ENCODE measurements at regions not wholly inside any gene's neighbourhood (a gene's known extent, or its start where the extent isn't known, plus 50 kb on each side); places are given as distances from the start of the nearest gene placed in this dataset.
"Not testable (repeated sequence)": the region's sequence is repeated elsewhere in the genome, so short reads cannot be mapped to it uniquely, and the experiment has no call there.

GRCh38 chr3:20924646-20925385 lies 738.8 kb upstream of the SGO1 start:
- no peak for DNase-seq (ENCODE audit: extremely low read depth in 1 of 2, low read depth in 1 of 2)

DNA sequence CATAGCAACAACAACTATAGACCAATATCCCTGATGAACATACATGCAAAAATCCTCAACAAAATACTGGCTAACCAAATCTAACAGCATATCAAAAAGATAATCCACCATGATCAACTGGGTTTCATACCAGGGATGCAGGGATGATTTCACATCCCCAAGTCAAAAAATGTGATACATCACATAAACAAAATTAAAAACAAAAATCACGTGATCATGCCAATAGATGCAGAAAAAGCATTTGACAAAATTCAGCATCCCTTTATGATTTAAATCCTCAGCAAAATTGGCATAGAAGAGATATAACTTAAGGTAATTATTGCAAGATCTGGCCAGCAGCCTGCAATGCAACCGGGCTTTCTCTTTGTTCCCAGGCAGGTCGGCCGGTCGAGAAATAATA lies 735.1 kb upstream of the SGO1 start:
- DNase-seq (ENCODE audit: extremely low read depth in 1 of 2, low read depth in 1 of 2), result not testable (repeated sequence)

DNA sequence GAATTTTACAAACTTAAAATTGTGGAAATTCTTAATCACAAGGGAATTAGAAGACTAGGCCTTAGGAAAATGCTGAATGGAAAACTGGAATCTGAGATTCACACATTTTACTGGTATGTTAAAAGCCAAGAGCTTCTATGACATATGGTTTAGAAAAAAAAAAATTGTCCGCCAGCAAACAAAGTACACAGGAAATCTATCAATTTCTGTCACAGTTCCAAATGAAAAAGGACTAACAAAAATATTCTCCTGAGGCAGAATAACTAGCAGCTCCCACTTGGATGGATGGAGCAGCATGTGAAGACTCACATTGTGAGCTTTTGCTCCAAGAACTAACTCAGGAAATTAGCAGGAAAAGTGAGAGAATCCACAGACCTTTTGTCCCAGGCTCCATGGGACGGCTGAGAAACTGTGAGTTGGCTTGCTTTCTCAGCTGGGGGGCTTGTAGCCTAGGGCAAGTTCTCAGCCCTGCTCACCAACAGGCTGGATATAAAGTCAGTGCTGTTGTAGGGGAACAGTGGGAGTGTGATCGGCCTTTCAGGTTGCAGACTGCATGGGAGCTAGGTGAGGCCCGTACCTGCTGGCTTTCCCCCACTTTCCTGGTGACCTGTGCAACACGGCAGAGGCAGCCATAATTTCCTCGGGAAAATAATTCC lies 731.1 kb upstream of the SGO1 start:
- no peak for DNase-seq (ENCODE audit: extremely low read depth in 1 of 2, low read depth in 1 of 2)

- DNase-seq (ENCODE audit: extremely low read depth in 1 of 2, low read depth in 1 of 2), result no peak
Observed at GRCh38 chr3:20914310-20914709, 728.3 kb upstream of the SGO1 start.

- DNase-seq (ENCODE audit: extremely low read depth in 1 of 2, low read depth in 1 of 2), result no peak
Observed at GRCh38 chr3:20912406-20912805, 726.4 kb upstream of the SGO1 start.

DNA sequence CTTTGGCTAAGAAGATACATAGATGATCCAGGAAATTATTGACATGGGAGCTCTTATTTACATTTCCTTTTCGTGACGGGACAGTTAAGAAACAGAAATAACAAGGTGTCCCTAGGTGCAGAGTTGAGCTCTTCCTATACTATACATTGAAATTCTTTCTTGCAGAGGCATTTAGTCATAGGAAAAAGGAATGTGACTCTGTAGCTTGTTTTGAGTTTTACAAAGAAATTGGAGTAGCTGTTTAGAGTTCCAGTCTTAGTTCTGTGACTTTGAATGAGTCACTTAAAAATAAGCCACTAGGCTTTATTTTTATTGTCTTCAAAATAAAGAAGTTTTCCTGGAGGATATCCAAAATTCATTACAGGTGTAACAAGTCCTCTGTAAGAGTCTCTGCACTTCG lies 723.5 kb upstream of the SGO1 start:
- no peak for DNase-seq (ENCODE audit: extremely low read depth in 1 of 2, low read depth in 1 of 2)

- no peak for DNase-seq (ENCODE audit: extremely low read depth in 1 of 2, low read depth in 1 of 2)
Observed at GRCh38 chr3:20905210-20905805, 719.3 kb upstream of the SGO1 start.

DNA sequence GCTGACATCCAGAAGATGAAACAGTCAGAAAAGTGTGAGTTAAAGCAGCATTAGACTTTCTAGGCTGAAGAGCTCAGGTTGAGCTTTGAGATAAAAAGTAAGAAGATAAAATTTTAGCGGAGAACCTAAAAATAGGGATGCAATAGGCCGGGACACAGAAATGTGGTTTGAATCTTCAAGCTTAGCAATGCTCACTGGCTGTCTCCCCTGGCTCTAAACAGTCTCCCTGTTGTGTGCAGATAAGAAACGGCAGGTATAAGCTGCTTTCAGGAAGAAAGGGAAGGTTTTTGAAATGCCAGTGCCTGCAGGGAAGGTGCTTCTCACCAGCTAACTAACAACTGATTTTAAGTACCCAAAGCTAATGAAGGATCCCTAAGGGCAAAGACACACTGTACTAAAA lies 718.7 kb upstream of the SGO1 start:
- DNase-seq (ENCODE audit: extremely low read depth in 1 of 2, low read depth in 1 of 2), result no peak

GRCh38 chr3:20898962-20899361 lies 713.0 kb upstream of the SGO1 start:
- no peak for DNase-seq (ENCODE audit: extremely low read depth in 1 of 2, low read depth in 1 of 2)

GRCh38 chr3:20890111-20890519 lies 704.1 kb upstream of the SGO1 start:
- DNase-seq (ENCODE audit: extremely low read depth in 1 of 2, low read depth in 1 of 2), result no peak

DNA sequence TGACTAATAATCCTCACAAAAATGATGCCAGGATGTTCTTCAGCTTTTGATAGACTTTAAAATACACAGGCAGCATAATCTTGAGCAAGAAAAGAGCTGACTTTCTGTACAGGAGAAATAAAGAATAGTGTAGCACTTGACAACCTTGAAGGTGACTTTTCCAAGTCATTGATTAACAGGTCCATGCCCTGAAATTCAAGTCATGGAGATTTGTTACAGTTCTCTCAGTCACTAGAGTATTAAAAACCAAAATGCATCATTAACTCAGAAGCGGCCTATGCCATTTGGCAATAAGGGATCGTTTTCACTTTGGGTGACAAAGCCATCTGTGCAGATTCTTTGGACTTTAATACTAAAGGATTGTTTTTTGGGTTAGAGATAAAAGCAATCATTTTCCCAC lies 692.7 kb upstream of the SGO1 start:
- no peak for DNase-seq (ENCODE audit: extremely low read depth in 1 of 2, low read depth in 1 of 2)

- DNase-seq (ENCODE audit: extremely low read depth in 1 of 2, low read depth in 1 of 2), result no peak
Observed at GRCh38 chr3:20873235-20873634, 687.2 kb upstream of the SGO1 start.

GRCh38 chr3:20870106-20870899 lies 684.3 kb upstream of the SGO1 start:
- no peak for DNase-seq (ENCODE audit: extremely low read depth in 1 of 2, low read depth in 1 of 2)

- no peak for DNase-seq (ENCODE audit: extremely low read depth in 1 of 2, low read depth in 1 of 2)
Observed at GRCh38 chr3:20865803-20866202, 679.8 kb upstream of the SGO1 start.

DNA sequence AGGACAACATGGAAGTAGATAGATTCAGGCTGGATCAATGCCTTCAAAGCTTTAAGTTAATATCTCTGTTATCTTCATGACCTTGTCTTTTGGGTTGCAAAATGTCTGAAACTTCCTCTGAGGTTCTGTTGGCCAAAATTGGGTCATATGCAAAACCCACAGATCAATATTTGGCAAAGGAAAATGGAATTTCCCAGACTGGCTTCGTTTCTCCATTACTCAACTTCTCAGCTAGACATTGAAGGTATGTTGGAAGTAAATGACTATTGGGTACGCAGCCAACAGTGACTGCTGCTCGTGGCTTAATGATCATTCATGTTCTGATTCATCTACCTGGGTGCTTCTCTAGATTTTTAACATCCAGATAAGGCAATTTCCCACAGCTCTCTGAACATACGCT lies 675.4 kb upstream of the SGO1 start:
- no peak for DNase-seq (ENCODE audit: extremely low read depth in 1 of 2, low read depth in 1 of 2)

DNA sequence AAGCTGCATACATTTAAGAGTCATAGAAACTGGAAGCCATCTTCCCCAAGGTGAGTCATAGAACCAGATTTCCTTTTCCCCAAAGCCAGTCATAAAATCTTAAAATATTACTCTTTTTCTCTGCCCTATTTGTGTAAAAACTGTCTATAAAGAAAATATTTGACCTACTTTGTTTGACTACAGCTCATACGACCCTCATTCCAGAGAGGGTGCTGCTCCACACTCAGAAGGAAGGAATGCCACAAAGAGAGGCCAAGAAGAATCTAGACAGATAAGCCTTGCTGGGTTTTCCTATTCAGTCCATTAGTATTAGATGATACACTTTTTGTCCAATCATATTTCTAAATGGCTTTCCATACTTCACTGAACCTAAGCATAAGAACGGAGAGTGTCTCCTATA lies 671.6 kb upstream of the SGO1 start:
- DNase-seq (ENCODE audit: extremely low read depth in 1 of 2, low read depth in 1 of 2), result no peak

- no peak for DNase-seq (ENCODE audit: extremely low read depth in 1 of 2, low read depth in 1 of 2)
Observed at GRCh38 chr3:20853890-20854289, 667.9 kb upstream of the SGO1 start.

DNA sequence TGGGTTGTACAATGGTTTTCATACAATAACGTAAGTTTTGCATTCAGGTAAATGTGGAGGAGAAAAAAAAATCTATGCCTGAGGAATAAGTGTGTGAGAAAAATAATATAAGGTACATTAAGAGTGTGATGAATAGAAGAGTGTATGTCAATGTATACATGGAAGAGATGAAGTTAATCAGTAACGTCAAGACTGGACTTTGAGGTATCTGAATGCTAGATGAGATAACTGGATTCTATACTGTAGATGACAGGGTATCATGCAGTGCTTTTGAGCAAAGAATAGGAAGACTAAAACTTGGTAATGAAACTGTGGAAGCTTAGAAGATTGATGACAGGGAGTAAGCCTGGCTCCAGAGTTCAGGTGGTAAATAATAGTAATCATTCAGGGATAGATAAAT lies 666.7 kb upstream of the SGO1 start:
- no peak for DNase-seq (ENCODE audit: extremely low read depth in 1 of 2, low read depth in 1 of 2)

GRCh38 chr3:20849975-20850374 lies 664.0 kb upstream of the SGO1 start:
- no peak for DNase-seq (ENCODE audit: extremely low read depth in 1 of 2, low read depth in 1 of 2)

- DNase-seq (ENCODE audit: extremely low read depth in 1 of 2, low read depth in 1 of 2), result no peak
Observed at GRCh38 chr3:20846832-20847231, 660.8 kb upstream of the SGO1 start.

- no peak for DNase-seq (ENCODE audit: extremely low read depth in 1 of 2, low read depth in 1 of 2)
Observed at GRCh38 chr3:20846066-20846465, 660.1 kb upstream of the SGO1 start.

GRCh38 chr3:20844851-20845250 lies 658.8 kb upstream of the SGO1 start:
- no peak for DNase-seq (ENCODE audit: extremely low read depth in 1 of 2, low read depth in 1 of 2)
